22Rv1 (cell line): ENCODE measurements at regions not wholly inside any gene's neighbourhood (a gene's known extent, or its start where the extent isn't known, plus 50 kb on each side); places are given as distances from the start of the nearest gene placed in this dataset.

Experiments
- CTCF ChIP-seq: fragments of 450-650 bp; IDR thresholded peaks from 2 replicates; pipeline ENCODE4 v1.5.1; 2017; ENCODE audit warnings: mild to moderate bottlenecking
- ZFX ChIP-seq: fragments of 450-650 bp; IDR thresholded peaks from 2 replicates; pipeline ENCODE4 v1.6.1; 2017; ENCODE audit warnings: antibody characterized with exemption, borderline replicate concordance

- TF ChIP-seq CTCF, result no peak
- no peak for TF ChIP-seq ZFX
These were observed 307.1 kb downstream of the IL20RB start for GRCh38 chr3:137264843-137265330.
